ENCODE measurements at regions not wholly inside any gene's neighbourhood (a gene's known extent, or its start where the extent isn't known, plus 50 kb on each side); places are given as distances from the start of the nearest gene placed in this dataset.

DNA sequence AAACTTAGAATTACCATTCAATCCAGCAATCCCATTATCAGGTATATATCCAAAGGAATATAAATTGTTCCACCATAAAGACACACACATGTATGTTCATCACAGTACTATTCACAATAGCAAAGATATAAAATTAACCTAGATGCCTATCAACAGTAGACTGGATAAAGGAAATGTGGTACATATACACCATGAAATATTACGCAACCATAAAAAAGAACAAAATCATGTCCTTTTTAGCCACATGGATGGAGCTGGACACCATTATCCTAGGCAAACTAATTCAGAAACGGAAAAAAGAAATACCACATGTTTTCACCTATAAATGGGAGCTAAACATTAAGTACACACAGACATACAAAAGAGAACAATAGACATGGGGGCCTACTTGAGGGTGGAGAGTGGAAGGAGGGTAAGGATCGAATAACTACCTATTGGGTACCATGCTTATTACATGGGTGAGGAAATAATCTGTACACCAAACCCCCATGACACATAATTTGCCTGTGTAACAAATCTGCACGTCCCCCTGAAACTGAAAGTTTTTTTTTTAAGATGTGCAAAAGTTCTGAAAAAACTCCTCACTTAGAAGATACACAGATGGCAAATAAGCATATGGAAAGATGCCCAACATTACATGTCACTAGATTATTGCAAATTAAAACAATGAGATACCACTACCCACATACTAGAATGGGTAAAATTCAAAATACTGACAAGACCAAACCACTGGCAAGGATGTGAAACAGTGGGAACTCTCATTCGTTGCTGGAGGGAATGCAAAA lies 313.0 kb upstream of the CD180 start:
- FAIRE-seq, result no peak
- no peaks in the 10 kb centered on the region for H3K9me3 ChIP-seq
- H3K4me3 ChIP-seq, result no peak overlapping the region
- ChIA-PET CTCF (no interaction called here), POLR2A (no interaction called here)
- TF ChIP-seq CHD2 (IDR thresholded peaks at IDR 0.05; ENCODE audit: low read length, partially characterized antibody) (no peak), ZNF302 (CRISPR knock-in tag; IDR thresholded peaks at IDR 0.05) (no peak), RCOR1 (IDR thresholded peaks at IDR 0.05; ENCODE audit: low read depth, low read length) (no peak), RAD21 (conservative IDR thresholded peaks at IDR 0.05 in 1 of 2, IDR thresholded peaks at IDR 0.05 in 1 of 2) (no peak), CHD4 (IDR thresholded peaks at IDR 0.05; ENCODE audit: borderline replicate concordance) (no peak), CEBPB (IDR thresholded peaks at IDR 0.05) (peak in 1 of 2 experiments; percentile 11; a peak in 1 of 4 replicates), RARB (CRISPR knock-in tag; IDR thresholded peaks at IDR 0.05) (no peak)
- no peak overlapping the region for H3K4me2 ChIP-seq
- ATAC-seq, result no peak
- H3K27ac ChIP-seq, result no peak overlapping the region
- H3K4me1 ChIP-seq, result no peaks in the 10 kb centered on the region
- DNase-seq (ENCODE audit: low read depth in 1 of 2, low spot score in 1 of 2), result no peak
- WGBS (ENCODE audit: missing lambda C conversion rate), result 26% methylated on average over 5 of the region's 5 CpGs

GRCh38 chr5:67506241-67506640 lies 309.6 kb upstream of the CD180 start:
- TF ChIP-seq FOSB (CRISPR knock-in tag; IDR thresholded peaks at IDR 0.05) (no peak), HEYL (CRISPR knock-in tag; IDR thresholded peaks at IDR 0.05) (no peak), RAD21 (conservative IDR thresholded peaks at IDR 0.05 in 1 of 2, IDR thresholded peaks at IDR 0.05 in 1 of 2) (no peak), CHD2 (IDR thresholded peaks at IDR 0.05; ENCODE audit: low read length, partially characterized antibody) (no peak), EHMT2 (IDR thresholded peaks at IDR 0.05; ENCODE audit: low read depth) (no peak), ZFP36 (IDR thresholded peaks at IDR 0.05; ENCODE audit: borderline replicate concordance, partially characterized antibody) (no peak), CBX2 (IDR thresholded peaks at IDR 0.05; ENCODE audit: borderline replicate concordance, low read depth) (no peak), ZC3H11A (IDR thresholded peaks at IDR 0.05) (no peak), TFCP2L1 (CRISPR knock-in tag; IDR thresholded peaks at IDR 0.05) (no peak), JUN (IDR thresholded peaks at IDR 0.05) (no peak), MAZ (IDR thresholded peaks at IDR 0.05; ENCODE audit: borderline replicate concordance, low read depth, low read length) (no peak), BHLHE40 (IDR thresholded peaks at IDR 0.05; ENCODE audit: low read depth, low read length) (no peak), NFE2L2 (conservative IDR thresholded peaks at IDR 0.05; ENCODE audit: low read length) (no peak)
- TF ChIP-seq, protein P1, sequence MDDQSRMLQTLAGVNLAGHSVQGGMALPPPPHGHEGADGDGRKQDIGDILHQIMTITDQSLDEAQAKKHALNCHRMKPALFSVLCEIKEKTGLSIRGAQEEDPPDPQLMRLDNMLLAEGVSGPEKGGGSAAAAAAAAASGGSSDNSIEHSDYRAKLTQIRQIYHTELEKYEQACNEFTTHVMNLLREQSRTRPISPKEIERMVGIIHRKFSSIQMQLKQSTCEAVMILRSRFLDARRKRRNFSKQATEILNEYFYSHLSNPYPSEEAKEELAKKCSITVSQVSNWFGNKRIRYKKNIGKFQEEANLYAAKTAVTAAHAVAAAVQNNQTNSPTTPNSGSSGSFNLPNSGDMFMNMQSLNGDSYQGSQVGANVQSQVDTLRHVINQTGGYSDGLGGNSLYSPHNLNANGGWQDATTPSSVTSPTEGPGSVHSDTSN (IDR thresholded peaks at IDR 0.05), result no peak
- TF ChIP-seq, protein P2, sequence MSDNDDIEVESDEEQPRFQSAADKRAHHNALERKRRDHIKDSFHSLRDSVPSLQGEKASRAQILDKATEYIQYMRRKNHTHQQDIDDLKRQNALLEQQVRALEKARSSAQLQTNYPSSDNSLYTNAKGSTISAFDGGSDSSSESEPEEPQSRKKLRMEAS (IDR thresholded peaks at IDR 0.05), result no peak
- Histone ChIP-seq H3K9me3 (no peaks in the 10 kb centered on the region), H3K4me2 (no peak overlapping the region), H3K4me3 (no peak overlapping the region), H3K4me1 (no peaks in the 10 kb centered on the region), H3K27ac (no peak overlapping the region)
- CTCF ChIA-PET, result no interaction called here
- POLR2A ChIA-PET, result no interaction called here
- DNase-seq (ENCODE audit: low read depth in 1 of 2, low spot score in 1 of 2) (no peak), FAIRE-seq (no peak), ATAC-seq (no peak)
- WGBS (ENCODE audit: missing lambda C conversion rate), result 50% methylated on average over 2 of the region's 2 CpGs

- DNase-seq (ENCODE audit: low read depth in 1 of 2, low spot score in 1 of 2) (no peak), FAIRE-seq (no peak)
- no peak for TF ChIP-seq CEBPB (IDR thresholded peaks at IDR 0.05)
- TF ChIP-seq REST (IDR thresholded peaks at IDR 0.05), result no peak
- TF ChIP-seq JUNB (IDR thresholded peaks at IDR 0.05), result no peak
- TF ChIP-seq ATOH8 (CRISPR knock-in tag; IDR thresholded peaks at IDR 0.05; ENCODE audit: low read depth), result no peak
- no peak for TF ChIP-seq ELK1 (IDR thresholded peaks at IDR 0.05; ENCODE audit: low read depth, low read length)
- no peak for TF ChIP-seq RNF2 (IDR thresholded peaks at IDR 0.05; ENCODE audit: borderline replicate concordance, low read depth)
- TF ChIP-seq BHLHE40 (IDR thresholded peaks at IDR 0.05; ENCODE audit: low read depth, low read length), result no peak
- no peak for TF ChIP-seq NR3C1 (IDR thresholded peaks at IDR 0.05)
- TF ChIP-seq EHMT2 (IDR thresholded peaks at IDR 0.05; ENCODE audit: low read depth), result no peak
- TF ChIP-seq KDM1A (IDR thresholded peaks at IDR 0.05; ENCODE audit: low read depth), result no peak
- TF ChIP-seq NFE2L2 (conservative IDR thresholded peaks at IDR 0.05; ENCODE audit: low read length), result no peak
- no peak for TF ChIP-seq RARB (CRISPR knock-in tag; IDR thresholded peaks at IDR 0.05)
Observed at GRCh38 chr5:67502951-67503350, 306.4 kb upstream of the CD180 start.

More at GRCh38 chr5:67502951-67503350, 306.4 kb upstream of the CD180 start:
- Histone ChIP-seq H3K27ac (no peak overlapping the region), H3K4me3 (no peak overlapping the region), H3K9me3 (no peaks in the 10 kb centered on the region), H3K4me1 (no peaks in the 10 kb centered on the region), H3K4me2 (no peak overlapping the region)
- ChIA-PET CTCF (interaction anchor here (1.2 kb wide), 1 partner anchor 10 kb away, joined by 3 read pairs; no protein-coding TSS in a partner anchor), POLR2A (no interaction called here)
- 9% methylated on average over 1 of the region's 1 CpG for WGBS (ENCODE audit: missing lambda C conversion rate)
- ATAC-seq, result no peak
